HL-60 (cell line): ENCODE measurements at regions not wholly inside any gene's neighbourhood (a gene's known extent, or its start where the extent isn't known, plus 50 kb on each side); places are given as distances from the start of the nearest gene placed in this dataset.

ENCODE experiments used
- CTCF ChIP-seq: IDR thresholded peaks from one replicate; pipeline ENCODE4 v1.5.1; 2011; ENCODE audit warnings: low read length, control low read depth, inconsistent platforms; ENCODE audit not compliant: insufficient read depth
- GABPA ChIP-seq: IDR thresholded peaks from 2 replicates; pipeline ENCODE4 v1.6.1; 2012; ENCODE audit warnings: low read depth
- POLR2AphosphoS5 ChIP-seq: IDR thresholded peaks from 2 replicates; pipeline ENCODE4 v1.6.1; 2012; ENCODE audit warnings: low read depth
- SPI1 ChIP-seq: IDR thresholded peaks from 2 replicates; pipeline ENCODE4 v1.6.1; 2012; ENCODE audit warnings: low read depth, mild to moderate bottlenecking, borderline replicate concordance
- TF ChIP-seq, protein P1 (sequence below): IDR thresholded peaks from 2 replicates; pipeline ENCODE4 v1.6.1; 2012; ENCODE audit warnings: low read depth; ENCODE audit not compliant: insufficient replicate concordance

DNA sequence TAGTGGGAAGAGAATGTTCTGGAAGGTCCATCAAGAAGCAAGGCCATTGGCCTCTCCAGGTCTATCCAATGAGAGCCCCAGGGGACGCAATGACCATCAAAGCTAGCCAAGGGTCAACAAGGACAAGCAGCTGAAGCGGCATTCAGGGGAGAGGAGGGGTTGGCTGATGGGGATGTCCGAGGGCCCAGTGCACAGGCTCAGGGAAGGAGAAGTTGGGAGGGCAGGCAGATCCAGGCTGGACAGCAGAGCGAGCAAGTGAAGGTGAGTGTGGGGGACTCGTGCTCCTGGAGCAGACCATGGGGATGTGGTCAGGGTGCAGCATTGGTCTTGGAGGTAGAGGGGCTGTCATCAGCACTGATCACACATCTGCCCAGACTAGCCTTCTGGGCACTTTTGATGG lies 275.4 kb upstream of the TCERG1L start:
- TF ChIP-seq CTCF (no peak), POLR2AphosphoS5 (no peak), SPI1 (no peak), GABPA (no peak)
- TF ChIP-seq, protein P1, sequence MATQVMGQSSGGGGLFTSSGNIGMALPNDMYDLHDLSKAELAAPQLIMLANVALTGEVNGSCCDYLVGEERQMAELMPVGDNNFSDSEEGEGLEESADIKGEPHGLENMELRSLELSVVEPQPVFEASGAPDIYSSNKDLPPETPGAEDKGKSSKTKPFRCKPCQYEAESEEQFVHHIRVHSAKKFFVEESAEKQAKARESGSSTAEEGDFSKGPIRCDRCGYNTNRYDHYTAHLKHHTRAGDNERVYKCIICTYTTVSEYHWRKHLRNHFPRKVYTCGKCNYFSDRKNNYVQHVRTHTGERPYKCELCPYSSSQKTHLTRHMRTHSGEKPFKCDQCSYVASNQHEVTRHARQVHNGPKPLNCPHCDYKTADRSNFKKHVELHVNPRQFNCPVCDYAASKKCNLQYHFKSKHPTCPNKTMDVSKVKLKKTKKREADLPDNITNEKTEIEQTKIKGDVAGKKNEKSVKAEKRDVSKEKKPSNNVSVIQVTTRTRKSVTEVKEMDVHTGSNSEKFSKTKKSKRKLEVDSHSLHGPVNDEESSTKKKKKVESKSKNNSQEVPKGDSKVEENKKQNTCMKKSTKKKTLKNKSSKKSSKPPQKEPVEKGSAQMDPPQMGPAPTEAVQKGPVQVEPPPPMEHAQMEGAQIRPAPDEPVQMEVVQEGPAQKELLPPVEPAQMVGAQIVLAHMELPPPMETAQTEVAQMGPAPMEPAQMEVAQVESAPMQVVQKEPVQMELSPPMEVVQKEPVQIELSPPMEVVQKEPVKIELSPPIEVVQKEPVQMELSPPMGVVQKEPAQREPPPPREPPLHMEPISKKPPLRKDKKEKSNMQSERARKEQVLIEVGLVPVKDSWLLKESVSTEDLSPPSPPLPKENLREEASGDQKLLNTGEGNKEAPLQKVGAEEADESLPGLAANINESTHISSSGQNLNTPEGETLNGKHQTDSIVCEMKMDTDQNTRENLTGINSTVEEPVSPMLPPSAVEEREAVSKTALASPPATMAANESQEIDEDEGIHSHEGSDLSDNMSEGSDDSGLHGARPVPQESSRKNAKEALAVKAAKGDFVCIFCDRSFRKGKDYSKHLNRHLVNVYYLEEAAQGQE: no peak
